ENCODE measurements at regions not wholly inside any gene's neighbourhood (a gene's known extent, or its start where the extent isn't known, plus 50 kb on each side); places are given as distances from the start of the nearest gene placed in this dataset.

DNA sequence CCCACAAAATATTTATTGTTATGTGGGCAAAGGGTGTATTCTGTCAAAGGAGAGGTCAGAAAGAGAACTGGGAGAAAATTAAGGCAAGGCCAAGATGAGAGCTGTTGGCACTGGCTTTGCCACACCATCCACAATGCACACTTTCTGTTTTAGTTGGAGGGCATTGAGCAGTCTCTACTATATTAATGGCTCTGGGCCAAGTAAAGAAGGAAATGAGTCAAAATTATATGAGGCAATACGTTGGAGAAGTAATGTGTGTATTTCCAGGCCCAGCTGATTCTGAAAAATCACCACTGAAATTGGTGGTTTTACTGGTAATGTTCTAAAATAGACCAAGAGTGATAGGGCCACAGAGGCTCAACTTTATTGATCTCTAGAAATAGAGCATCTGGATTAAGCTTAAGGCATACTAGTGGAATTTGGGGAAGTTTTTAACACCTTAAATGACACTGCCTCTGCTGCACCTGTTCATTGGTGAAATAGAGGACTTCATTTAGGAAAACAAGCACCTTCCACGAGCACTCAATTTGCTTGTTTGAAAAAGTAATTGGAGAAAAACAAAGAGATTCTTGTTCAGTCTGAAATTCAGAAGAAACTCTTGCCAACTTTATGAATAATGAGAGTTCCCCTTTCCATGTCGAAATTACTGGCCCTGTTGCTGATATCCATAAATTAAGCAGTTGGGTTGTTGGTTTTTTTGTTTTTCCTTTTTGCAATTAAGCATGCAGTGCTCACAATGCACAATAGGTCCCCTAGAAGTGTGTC is 424.9 kb downstream of the ADGRL2 start:
- FAIRE-seq = no peak
- Histone ChIP-seq H3K27ac (ENCODE audit: low read depth in 2 of 2, low read length in 2 of 2) (no peak overlapping the region), H3K4me3 (ENCODE audit: low read length in 3 of 3) (no peak overlapping the region), H3K4me1 (ENCODE audit: control insufficient read depth in 2 of 3, insufficient read depth in 2 of 3, low read depth in 1 of 3, low read length in 3 of 3) (peaks cover 0 to 2% (median 0%) of the 10 kb centered on the region in 3 donors), H3K9me3 (ENCODE audit: control insufficient read depth in 2 of 3, insufficient read depth in 1 of 3, low read length in 3 of 3) (no peaks in the 10 kb centered on the region), H3K9ac (ENCODE audit: low read length in 3 of 3) (no peak overlapping the region), H3K36me3 (ENCODE audit: control insufficient read depth in 2 of 3, insufficient read depth in 3 of 3, low read length in 3 of 3) (no peaks in the 10 kb centered on the region), H3K27me3 (ENCODE audit: control insufficient read depth, insufficient read depth, low read length) (no peaks in the 10 kb centered on the region)
- DNase-seq = peak in 1 of 5 donors; percentile 22
- intact Hi-C loops (cut with DNase I) = no loop called here
- TF ChIP-seq, protein P1, sequence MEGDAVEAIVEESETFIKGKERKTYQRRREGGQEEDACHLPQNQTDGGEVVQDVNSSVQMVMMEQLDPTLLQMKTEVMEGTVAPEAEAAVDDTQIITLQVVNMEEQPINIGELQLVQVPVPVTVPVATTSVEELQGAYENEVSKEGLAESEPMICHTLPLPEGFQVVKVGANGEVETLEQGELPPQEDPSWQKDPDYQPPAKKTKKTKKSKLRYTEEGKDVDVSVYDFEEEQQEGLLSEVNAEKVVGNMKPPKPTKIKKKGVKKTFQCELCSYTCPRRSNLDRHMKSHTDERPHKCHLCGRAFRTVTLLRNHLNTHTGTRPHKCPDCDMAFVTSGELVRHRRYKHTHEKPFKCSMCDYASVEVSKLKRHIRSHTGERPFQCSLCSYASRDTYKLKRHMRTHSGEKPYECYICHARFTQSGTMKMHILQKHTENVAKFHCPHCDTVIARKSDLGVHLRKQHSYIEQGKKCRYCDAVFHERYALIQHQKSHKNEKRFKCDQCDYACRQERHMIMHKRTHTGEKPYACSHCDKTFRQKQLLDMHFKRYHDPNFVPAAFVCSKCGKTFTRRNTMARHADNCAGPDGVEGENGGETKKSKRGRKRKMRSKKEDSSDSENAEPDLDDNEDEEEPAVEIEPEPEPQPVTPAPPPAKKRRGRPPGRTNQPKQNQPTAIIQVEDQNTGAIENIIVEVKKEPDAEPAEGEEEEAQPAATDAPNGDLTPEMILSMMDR (IDR thresholded peaks at IDR 0.05; ENCODE audit: borderline replicate concordance, extremely low read depth, insufficient read depth) = no peak

DNA sequence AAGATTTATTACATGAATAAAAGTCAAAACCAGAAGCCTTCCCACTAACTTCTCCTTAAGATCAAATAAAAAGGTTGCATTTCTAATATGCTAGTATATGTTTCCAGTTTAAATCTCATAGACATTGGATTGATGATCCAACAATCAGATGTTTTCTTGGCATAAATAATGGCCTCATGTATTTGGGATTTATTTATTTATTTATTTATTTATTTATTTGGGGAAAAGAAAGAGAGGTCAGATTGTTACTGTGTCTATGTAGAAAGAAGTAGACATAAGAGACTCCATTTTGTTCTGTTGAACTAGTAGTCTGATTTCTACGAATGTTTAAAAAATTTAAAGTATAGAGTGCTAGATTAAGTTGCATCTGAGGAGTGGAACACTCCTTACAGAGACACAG is 422.4 kb downstream of the ADGRL2 start:
- FAIRE-seq (no peak), DNase-seq (no peak)
- Histone ChIP-seq H3K4me3 (ENCODE audit: low read length in 3 of 3) (no peak overlapping the region), H3K27ac (ENCODE audit: low read depth in 2 of 2, low read length in 2 of 2) (no peak overlapping the region), H3K27me3 (ENCODE audit: control insufficient read depth, insufficient read depth, low read length) (no peaks in the 10 kb centered on the region), H3K9ac (ENCODE audit: low read length in 3 of 3) (no peak overlapping the region), H3K36me3 (ENCODE audit: control insufficient read depth in 2 of 3, insufficient read depth in 3 of 3, low read length in 3 of 3) (no peaks in the 10 kb centered on the region), H3K9me3 (ENCODE audit: control insufficient read depth in 2 of 3, insufficient read depth in 1 of 3, low read length in 3 of 3) (no peaks in the 10 kb centered on the region), H3K4me1 (ENCODE audit: control insufficient read depth in 2 of 3, insufficient read depth in 2 of 3, low read depth in 1 of 3, low read length in 3 of 3) (peaks cover 0 to 2% (median 0%) of the 10 kb centered on the region in 3 donors)
- TF ChIP-seq, protein P1 (IDR thresholded peaks at IDR 0.05; ENCODE audit: borderline replicate concordance, extremely low read depth, insufficient read depth) = no peak
- intact Hi-C loops (cut with DNase I) = no loop called here

DNA sequence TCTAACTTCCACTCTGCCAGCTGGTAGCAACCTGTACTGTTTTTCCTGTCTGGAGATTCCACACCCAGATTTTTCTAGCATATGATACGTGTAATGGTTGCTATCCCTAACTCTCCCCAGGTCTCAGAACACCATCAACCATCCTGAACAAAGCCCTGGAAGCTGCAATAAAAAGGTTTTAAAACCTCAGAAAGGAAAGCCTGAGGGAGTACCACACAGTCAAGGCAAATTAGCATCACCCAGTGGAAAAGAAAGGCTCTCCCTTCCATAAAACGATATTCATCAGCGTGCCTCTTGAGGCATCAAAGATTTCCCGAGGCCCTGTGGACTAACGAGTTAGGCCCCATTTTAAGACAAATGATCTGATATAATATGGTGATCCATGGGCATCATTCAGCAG is 421.0 kb downstream of the ADGRL2 start:
- Histone ChIP-seq H3K9me3 (ENCODE audit: control insufficient read depth in 2 of 3, insufficient read depth in 1 of 3, low read length in 3 of 3) (no peaks in the 10 kb centered on the region), H3K9ac (ENCODE audit: low read length in 3 of 3) (no peak overlapping the region), H3K4me1 (ENCODE audit: control insufficient read depth in 2 of 3, insufficient read depth in 2 of 3, low read depth in 1 of 3, low read length in 3 of 3) (no peaks in the 10 kb centered on the region), H3K27ac (ENCODE audit: low read depth in 2 of 2, low read length in 2 of 2) (no peak overlapping the region), H3K27me3 (ENCODE audit: control insufficient read depth, insufficient read depth, low read length) (no peaks in the 10 kb centered on the region), H3K4me3 (ENCODE audit: low read length in 3 of 3) (no peak overlapping the region), H3K36me3 (ENCODE audit: control insufficient read depth in 2 of 3, insufficient read depth in 3 of 3, low read length in 3 of 3) (no peaks in the 10 kb centered on the region)
- TF ChIP-seq, protein P1 (IDR thresholded peaks at IDR 0.05; ENCODE audit: borderline replicate concordance, extremely low read depth, insufficient read depth) = no peak
- FAIRE-seq (no peak), DNase-seq (no peak)
- intact Hi-C loops (cut with DNase I) = no loop called here
